ENCODE measurements at regions not wholly inside any gene's neighbourhood (a gene's known extent, or its start where the extent isn't known, plus 50 kb on each side); places are given as distances from the start of the nearest gene placed in this dataset.

DNA sequence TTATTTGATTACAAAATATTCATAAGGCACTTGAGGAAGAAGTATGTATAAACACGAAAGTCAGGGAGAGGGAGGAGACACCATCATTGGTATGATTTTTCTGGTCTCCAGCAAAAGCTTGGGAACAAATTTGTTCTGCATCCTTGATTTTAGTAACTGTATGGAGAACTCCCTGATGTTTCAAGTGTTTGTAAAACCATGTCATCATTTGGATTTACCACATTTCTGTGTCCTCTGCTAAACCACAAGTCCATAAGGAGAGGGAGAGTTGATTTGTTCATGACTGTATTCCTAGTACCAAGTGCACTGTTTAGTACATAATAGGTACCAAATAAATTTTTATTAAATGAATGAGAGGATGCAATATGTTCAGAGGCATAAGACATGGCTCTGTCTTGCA, 181.1 kb downstream of the BTG1 start:
- no peak for DNase-seq

DNA sequence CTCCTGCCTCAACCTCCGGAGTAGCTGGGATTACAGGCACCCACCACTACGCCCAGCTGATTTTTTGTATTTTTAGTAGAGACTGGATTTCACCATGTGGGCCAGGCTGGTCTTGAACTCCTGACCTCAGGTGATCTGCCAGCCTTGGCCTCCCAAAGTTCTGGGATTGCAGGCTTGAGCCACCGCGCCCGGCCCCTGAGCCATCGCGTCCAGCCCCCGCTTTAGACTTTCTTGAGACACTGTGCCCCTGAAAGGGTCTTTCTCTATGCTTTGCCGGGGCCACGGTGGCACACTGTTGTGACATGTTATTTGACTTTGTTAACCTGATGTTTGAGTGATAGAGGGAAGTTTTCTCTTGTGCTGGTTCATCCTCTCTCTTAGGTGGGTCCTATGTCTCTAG, 186.4 kb downstream of the BTG1 start:
- no peak for DNase-seq

DNA sequence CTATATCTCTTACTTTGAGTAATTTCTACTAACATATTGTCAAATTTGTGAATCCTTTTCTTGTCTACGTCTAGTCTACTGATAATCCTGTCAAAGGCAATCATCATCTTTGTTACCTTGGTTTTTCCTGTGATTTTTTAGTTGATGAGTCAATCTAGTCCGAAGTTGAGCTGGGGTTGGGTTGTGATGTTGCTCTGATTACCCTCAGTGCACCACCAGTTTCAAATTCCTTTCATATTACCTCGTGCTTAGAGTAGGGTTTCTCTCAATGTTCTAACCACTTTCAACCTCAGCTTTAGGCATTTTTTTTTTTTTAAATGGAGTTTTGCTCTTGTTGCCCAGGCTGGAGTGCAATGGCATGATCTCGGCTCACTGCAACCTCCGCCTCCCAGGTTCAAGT, 186.8 kb downstream of the BTG1 start:
- DNase-seq = no peak

DNA sequence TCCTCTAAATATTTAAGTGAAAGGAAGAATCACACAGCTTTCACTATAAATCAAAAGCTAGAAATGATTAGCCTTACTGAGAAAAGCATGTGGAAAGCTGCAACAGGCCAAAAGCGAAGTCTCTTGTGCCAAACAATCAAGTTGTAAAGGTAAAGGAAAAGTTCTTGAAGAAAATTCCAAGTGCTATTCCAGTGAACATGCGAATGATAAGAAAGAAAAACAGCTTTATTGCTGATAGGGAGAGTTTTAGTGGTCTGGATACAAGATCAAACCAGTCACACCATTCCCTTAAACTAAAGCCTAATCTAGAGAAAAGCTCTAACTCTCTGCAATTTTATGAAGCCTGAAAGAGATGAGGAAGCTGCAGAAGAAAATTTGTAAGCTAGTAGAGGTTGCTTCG, 190.9 kb downstream of the BTG1 start:
- no peak for DNase-seq

DNA sequence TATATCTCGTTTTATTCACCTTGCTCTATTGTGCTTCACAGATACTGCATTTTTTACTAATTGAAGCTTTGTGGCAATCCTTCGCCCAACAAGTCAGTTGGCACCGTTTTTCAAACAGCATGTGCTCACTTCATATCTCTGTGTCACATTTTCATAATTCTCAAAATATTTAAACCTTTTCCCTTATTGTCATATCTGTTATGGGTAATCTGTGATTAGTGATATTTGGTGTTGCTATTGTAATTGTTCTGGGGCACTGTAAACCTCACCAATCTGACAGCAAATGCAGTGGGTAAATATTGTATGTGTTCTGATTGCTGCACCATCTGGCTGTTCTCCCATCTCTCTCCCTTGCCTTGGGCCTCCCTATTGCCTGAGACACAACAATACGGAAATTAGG, 191.3 kb downstream of the BTG1 start:
- no peak for DNase-seq

DNA sequence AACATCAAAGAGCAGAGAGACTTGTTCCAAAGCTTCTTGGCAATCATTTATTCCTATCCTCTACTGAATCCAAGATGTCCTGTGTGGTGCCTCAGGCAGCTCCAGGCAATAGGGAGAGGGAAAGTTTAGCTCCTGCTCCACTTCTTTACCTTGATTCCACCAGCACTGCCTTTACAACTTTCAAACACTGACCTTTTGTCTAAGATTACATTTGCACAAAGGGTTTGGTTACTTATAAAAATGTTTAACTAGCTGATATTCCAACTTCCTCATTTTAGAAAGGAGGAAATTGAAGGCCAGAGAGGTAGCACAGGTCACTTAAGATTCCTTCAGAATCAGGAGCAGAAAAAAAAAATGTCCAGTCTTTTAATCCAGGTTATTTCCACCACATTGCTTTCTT, 192.7 kb downstream of the BTG1 start:
- DNase-seq = no peak

DNA sequence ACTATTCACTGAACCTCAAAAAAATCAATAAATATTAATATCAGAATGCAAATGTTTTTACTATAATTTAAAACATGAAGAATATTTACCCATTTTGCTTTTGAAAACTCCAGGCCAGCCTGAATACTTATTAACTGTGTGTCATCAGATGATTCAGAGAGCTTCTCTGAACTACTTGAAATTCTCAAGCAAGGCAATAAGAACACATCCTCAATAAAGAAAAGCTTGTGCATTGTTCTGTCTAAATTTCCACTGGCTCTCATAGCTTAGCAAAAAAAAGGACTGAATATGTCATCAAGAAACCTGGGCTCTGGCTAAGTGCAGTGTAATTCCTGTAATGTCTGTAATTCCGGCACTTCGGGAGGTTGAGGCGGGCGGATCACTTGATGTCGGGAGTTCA, 194.1 kb downstream of the BTG1 start:
- no peak for DNase-seq

DNA sequence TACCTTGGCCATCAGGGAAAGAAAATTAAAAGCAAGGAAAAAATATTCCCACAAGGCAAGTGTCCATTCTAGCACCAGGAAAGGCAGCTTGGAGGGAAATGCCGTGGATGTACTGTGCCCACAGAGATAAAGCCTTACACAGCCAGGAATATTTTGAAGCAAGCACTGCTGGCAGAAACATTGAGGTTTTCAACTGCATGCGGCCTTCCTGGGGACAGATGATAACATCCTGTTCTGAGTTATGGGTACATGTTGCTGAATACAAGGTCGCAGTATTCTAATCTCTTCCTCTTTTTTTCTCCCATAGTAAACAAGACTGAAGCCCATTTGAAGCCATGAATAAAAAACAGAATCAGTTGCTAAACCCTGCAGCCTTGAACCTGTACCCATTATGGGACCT, 197.1 kb downstream of the BTG1 start:
- no peak for DNase-seq

DNA sequence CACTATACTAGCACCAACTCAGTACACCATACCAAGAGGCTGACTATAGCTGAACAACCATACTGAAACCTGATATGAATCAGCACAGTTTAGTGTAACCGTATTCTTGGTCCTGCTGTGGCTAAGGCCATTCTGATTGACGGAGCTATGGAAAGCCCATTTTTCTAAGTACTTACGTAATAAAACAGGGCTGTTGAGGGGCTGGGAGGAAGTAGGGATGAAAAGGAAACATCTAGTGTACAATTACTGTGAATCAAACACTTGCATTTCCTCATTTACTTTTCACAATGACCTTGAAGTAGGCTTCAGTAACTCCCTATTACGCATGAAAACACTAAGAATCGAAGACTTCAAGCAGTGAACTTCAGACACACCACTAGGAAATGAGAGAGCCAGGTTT, 198.2 kb downstream of the BTG1 start:
- DNase-seq = no peak

DNA sequence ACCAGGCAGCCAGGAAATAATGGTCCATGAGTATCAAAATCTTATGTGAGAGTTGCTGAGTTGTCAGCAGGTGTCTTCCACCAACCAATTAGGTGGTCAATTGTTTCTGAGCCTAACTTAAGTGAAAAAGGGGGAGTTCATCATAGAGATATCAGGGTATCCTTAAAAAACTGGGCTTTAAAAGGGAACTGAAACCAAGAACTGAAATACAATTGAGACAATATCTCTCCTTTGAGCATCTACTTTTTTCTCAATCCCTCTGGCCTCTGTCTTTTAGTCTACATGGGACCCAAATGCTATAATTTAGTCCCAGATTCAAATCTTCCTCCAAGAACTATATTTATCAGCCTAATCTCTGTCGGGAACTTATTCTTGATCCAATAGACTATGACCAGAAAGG, 201.0 kb downstream of the BTG1 start:
- DNase-seq = no peak

DNA sequence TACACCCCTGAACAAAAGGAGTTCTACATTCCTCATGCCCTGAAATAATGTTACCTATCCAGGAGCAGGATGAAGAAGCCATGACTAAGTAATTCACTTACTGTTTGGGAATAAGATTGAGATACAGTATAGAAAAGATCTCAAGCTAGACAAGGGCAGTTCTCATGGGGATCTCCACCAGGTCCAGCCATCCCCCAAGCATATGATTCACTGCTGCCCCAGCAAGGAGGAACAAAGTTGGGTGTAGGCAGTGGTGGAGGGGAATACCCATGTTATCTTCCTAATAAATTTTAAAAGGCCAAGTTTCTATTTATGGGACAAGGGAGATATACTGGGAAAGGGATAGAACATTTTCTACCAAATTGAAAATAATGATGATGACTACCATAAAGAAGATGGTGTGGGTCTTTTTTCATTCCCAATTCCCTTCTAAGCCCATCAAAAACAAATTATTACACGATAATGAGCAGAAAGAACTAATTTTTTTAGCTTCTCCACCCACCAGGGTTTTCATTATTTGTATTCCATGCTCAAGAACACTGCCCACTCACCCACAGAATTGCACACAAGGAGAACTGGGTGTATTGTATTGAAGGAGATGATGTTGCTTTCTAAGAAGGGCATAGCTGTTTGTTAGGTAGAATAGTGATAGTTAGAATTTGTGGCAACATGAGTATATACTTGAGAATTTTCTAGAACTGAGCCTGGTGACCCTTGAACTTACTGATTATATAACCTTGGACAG, 204.6 kb downstream of the BTG1 start:
- DNase-seq = no peak

DNA sequence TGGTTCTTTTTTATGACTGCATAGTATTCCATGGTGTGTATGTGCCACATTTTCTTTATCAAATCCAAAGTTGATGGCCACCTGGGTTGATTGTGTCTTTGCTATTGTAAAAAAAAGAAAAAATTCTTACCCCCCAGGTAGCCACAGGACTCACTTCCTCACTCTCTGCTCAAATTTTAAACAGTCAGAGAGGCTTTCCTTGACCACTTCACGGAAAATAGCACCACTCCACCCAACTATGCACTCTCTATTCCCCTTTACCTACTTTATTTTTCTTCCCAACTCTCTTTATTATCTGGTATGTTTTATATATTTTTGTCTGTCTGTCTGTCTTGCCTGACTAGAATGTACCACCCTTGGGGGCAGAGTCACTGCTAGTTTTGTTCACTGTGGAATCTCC, 205.3 kb downstream of the BTG1 start:
- no peak for DNase-seq

DNA sequence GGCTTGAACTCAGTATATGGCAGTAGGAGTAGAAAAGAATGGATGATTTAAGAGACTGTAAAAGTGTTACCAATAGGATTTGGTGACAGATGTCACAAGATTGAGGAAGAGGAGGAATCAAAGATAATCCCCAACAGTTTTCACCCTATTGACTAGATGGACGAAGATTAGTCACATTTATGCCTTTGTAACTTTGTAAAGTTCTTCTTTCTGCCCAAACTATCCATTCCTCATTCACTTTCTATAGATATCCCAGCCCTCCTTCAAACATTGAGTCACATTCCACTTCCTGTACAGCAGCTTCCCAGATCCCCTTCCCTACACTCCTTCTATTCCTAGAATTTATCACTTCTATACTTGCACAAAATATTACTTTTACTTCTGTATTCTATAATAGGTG, 207.9 kb downstream of the BTG1 start:
- DNase-seq = no peak

DNA sequence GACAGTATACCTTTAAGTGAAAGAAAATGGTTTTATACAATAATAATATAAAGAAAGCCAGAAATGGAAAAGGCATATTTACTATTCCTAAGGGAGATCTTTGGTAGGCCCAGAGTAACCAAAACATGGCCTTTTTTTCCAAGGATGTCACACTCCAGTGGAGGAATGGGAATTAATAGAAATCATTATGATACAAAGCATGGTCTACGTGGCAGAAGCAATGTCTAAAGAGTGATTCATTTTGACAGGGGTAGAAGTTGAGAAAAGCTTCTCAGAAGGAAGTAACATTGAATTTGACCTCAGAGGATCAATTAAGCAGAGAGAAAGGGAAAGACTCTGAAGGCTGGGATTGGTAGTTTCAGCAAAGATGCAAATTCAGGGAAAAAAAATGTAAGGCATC, 208.6 kb downstream of the BTG1 start:
- DNase-seq = no peak

DNA sequence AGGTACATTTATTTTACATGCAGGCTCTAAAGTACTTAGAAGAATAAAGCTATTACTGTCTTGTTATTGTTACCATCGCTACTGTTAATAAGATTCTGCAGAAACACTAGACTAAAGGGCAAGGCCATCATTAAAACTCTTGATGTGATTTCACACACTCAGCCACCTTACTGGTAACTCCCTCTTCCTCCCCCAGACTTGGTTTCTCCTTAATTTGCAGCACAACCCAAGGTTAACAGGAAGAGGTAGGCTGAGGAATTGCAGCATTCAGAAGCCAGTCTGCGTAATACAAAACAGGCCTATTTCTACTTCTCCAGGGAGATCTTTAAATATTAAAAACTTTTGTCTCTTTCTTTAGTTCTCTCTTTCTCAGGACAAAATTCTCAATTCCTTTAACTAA, 210.3 kb downstream of the BTG1 start:
- no peak for DNase-seq

DNA sequence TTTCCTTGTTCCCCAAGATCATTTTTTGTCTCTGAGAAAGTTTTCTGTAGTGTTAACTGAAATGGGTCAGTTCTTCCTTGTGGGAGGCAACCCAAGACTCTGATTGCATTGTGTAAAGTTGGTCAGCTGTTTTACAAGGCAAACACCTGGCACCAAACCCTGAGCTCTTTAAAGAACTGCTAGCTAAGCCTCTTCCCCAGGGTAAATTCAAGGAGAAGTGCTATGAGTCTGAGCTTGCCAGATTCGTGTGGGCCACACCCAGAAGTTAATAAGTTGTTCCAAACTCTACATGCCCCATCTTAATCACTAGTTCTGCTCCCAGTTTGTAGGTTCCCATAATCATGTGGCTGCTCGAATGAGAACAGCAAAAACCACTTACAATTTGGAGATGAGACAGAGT, 214.5 kb downstream of the BTG1 start:
- no peak for DNase-seq

DNA sequence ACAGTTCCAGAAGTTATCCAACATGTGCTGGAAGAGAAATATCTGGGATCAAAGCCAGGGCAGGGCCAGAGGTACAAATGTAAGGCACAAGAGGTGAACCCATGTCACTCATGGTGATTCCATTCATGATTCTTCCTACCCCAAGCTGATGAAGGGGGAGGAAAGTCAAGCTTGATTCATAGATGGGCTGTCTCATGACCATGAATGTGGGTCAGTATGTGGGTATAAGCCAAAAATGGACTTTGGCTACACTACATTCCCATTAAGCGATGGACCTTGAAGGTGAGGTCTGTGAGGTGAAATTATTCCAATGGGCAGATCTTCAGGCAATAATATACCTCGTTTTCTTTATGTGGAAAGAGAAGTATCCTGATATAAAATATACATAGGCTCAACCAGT, 217.1 kb downstream of the BTG1 start:
- no peak for DNase-seq

DNA sequence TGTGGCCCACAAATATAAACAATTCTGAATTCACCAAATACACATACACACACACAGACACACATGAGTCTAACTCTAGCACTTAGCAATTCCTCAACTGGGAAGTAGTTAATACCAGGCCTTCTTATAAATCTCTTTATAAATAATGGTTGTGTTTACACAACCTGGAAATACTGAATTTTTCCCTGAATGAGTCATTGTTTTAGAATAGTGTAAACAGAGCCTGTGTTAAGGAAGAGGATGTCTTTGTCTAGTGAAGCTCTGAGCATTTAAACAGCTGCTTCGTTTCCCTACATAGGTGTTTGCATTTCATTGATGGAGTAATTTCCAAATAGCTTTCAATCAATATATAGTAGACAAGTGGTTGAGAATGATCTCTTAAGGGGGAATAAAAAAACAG, 218.8 kb downstream of the BTG1 start:
- DNase-seq = no peak

DNA sequence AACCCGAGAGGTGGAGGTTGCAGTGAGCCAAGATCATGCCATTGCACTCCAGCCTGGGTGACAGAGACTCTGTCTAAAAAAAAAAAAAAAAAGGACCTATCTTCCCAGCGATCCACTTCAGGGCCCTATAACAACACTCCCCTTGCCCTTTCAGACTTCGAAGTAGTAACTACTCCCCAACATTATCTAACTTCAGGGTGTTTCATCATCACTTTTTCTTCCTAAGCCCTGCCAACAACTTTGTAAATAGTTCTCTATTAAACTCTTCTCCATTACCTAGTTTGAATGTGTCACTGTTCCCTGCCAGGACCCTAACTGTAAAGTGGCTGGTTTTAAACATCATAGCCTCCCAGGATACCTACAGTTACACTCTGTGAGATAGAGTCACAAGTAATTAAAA, 220.8 kb downstream of the BTG1 start:
- DNase-seq = no peak

DNA sequence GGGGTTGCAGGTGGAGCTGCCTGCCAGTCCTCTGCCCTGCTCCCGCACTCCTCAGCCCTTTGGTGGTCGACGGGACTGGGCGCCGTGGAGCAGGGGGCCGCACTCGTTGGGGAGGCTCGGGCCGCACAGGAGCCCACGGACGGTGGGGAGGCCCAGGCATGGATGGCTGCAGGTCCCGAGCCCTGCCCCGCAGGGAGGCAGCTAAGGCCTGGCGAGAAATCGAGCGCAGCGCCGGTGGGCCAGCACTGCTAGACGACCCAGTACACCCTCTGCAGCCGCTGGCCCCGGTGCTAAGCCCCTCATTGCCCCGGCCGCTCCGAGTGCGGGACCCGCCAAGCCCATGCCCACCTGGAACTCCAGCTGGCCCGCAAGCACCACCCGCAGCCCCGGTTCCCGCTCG, 221.8 kb downstream of the BTG1 start:
- no peak for DNase-seq

DNA sequence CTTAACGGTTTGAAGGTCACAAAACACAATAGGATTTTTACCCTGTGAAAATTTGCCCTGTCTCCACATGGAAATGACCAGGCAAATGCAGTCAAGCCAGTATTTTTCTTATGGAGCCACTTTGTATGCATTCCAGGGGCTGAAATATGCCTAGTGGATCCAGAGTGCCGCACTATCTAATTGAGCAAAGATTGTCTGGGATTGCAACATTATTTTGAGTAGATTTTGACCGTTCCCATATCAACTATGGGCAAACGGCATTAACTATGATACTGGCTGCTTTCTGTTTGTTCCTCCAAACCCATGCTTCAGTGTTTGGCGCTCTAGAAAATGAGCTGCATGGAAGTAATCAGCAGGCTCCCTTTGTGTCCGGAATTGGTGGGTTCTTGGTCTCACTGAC, 223.0 kb downstream of the BTG1 start:
- no peak for DNase-seq

DNA sequence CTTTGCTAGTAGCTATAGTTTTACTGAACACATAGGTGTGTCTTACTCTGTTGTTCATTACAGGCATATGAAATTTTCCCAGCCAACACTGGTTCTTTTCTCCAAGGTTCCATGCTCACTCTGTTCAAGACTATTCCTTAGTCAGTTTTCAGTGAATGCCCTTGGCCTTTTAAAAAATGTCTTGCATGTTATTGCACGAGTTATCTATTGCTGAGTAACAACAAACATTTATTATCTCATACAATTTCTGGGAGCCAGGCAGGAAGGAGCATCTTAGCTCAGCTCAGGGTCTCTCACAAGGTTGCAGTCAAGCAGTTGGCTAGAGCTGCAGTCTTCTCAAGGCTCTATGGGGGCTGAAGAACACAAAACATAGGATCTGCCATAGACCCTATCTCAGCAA, 223.5 kb downstream of the BTG1 start:
- DNase-seq = no peak

DNA sequence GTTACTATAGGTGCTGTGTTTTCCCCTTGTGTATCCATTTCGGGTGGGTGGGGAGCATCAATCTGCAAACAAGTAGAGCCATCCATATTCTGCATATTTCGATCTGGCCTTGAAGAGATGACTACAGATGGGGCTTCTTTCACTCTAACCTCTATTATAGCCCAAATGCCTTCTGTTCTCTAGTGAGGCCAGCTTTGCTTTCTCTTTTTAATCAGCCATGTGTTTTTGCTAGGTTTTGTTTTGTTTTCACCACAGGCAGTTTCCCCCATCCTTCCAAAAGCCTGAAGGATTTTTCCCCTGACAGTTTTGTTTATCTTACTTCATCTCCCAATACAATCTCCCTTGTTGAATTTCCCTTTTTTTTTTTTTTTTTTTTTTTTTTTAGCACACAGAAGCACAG, 224.1 kb downstream of the BTG1 start:
- DNase-seq = no peak

DNA sequence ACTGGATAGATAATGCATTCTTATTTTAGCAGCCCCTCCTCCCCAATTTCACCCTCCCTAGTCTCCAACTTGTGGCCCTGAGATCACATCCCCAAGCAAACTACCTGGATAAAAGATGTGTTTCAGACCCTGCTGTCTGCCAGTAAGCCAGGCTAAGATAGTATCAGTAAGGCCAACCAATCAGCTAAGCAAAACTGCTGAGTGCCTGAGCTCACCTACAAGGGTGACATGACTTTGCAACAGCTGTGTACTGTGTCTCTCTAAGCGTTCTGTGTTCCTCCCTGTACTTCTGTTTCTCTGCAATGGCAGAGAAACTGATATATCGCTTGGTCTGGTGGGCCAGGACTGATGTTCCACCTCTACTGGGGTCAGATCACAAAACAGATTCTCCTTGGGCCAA, 224.9 kb downstream of the BTG1 start:
- no peak for DNase-seq

DNA sequence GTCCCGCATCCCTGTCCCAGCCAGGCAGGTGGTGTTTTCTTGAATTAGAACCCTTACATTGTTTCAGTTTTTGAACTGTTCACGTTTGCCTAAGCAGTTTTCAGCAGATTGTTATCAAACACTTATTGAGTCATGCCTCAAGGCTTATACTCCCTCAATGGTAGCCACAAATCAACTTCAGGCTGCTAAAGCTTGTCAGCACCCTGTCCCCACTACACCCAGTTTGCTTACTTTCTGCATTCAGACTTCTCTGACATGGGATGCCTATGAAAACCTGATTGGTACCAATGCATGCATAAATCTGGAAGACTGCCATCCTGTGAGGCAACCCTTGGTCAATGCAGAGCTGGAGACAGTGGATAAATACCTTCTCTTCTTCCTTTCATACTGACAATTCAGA, 225.4 kb downstream of the BTG1 start:
- DNase-seq = no peak

DNA sequence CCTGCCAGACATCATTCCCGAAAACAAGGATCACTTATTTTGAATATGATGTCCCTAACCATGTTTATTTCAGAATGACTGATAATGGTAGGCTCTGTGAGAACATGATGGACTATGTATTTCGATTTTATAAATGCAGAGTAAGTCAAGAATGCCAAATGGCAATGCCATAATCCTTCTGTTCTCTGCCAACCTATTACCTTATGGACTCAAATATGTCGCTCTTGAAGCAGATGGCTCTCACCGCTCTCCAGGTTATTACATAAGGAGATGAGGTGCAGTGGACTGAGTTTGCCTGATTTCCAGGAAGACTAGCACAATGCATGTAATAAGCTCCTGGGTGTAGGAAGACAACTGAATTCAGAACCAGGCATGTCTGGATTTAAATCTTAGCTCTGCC, 227.2 kb downstream of the BTG1 start:
- no peak for DNase-seq
